Neural progenitor cell (in vitro differentiated cells): ENCODE measurements at regions not wholly inside any gene's neighbourhood (a gene's known extent, or its start where the extent isn't known, plus 50 kb on each side); places are given as distances from the start of the nearest gene placed in this dataset.

Source experiments
- CTCF ChIP-seq: fragments of 200-600 bp; sonication (generic); IDR thresholded peaks from 2 replicates; pipeline ENCODE4 v1.5.1; 2017; ENCODE audit warnings: antibody characterized with exemption, mild to moderate bottlenecking
- EZH2phosphoT487 ChIP-seq: fragments of 200-600 bp; sonication (generic); IDR thresholded peaks from 2 replicates; pipeline ENCODE4 v1.6.1; 2017; ENCODE audit warnings: antibody characterized with exemption

GRCh38 chr4:128452415-128452814 lies 164.8 kb upstream of the PGRMC2 start:
- TF ChIP-seq CTCF (no peak), EZH2phosphoT487 (no peak)
